ENCODE measurements at regions not wholly inside any gene's neighbourhood (a gene's known extent, or its start where the extent isn't known, plus 50 kb on each side); places are given as distances from the start of the nearest gene placed in this dataset.
"Not testable (repeated sequence)": the region's sequence is repeated elsewhere in the genome, so short reads cannot be mapped to it uniquely, and the experiment has no call there.

DNA sequence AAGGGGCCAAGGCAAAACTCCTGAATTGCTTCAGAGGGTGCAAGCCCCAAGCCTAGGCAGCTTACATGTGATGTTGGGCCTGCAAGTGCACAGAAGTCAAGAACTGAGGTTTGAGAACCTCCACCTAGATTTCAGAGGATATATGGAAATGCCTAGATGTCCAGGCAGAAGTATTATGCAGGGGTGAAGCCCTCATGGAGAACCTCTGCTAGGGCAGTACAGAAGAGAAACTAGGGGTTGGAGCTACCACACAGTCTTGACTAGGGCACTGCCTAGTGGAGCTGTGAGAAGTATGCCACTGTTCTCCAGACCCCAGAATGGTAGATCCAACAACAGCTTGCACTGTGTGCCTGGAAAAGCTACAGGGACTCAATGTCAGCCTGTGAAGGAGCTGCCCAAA is 179.7 kb upstream of the GJE1 start:
- no peak overlapping the region for H3K4me3 ChIP-seq
- TF ChIP-seq, protein P1, sequence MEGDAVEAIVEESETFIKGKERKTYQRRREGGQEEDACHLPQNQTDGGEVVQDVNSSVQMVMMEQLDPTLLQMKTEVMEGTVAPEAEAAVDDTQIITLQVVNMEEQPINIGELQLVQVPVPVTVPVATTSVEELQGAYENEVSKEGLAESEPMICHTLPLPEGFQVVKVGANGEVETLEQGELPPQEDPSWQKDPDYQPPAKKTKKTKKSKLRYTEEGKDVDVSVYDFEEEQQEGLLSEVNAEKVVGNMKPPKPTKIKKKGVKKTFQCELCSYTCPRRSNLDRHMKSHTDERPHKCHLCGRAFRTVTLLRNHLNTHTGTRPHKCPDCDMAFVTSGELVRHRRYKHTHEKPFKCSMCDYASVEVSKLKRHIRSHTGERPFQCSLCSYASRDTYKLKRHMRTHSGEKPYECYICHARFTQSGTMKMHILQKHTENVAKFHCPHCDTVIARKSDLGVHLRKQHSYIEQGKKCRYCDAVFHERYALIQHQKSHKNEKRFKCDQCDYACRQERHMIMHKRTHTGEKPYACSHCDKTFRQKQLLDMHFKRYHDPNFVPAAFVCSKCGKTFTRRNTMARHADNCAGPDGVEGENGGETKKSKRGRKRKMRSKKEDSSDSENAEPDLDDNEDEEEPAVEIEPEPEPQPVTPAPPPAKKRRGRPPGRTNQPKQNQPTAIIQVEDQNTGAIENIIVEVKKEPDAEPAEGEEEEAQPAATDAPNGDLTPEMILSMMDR (IDR thresholded peaks at IDR 0.05): no peak
- TF ChIP-seq POLR2A (IDR thresholded peaks at IDR 0.05): no peak
- no peak overlapping the region for H3K27ac ChIP-seq
- no peaks in the 10 kb centered on the region for H3K27me3 ChIP-seq
- intact Hi-C loops (cut with DNase I; ENCODE audit: low total_unique reads): no loop called here
- no peak for DNase-seq
- peaks cover 13% of the 10 kb centered on the region for H3K4me1 ChIP-seq
- H3K9me3 ChIP-seq: no peaks in the 10 kb centered on the region
- no peaks in the 10 kb centered on the region for H3K36me3 ChIP-seq (ENCODE audit: low read depth, missing control alignments)

DNA sequence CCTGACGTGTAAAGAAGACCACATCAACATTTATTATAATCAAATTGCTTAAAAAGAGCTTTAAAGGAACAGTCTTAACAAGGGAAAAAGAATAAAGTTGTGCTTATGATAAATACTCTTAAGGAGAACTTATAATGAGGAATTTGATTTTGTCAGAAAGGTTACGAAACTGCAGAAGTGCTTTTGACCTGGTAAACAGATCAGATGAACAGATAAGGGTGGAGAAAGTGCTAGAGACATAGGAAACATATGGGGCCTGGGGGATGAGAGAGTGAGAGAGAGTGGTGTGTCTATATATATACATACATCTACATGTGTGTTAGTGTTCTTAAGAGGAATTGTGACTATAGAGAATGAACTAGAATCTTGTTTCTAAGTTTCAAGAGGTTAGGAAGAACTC is 186.2 kb upstream of the GJE1 start:
- WGBS, 2 donors: 18 to 43% methylated on average over 2 of the region's 2 CpGs
- H3K27me3 ChIP-seq: no peaks in the 10 kb centered on the region
- no peaks in the 10 kb centered on the region for H3K4me1 ChIP-seq
- no peak for TF ChIP-seq POLR2A (IDR thresholded peaks at IDR 0.05)
- TF ChIP-seq, protein P1 (IDR thresholded peaks at IDR 0.05): no peak
- intact Hi-C loops (cut with DNase I; ENCODE audit: low total_unique reads): no loop called here
- H3K36me3 ChIP-seq (ENCODE audit: low read depth, missing control alignments): no peaks in the 10 kb centered on the region
- H3K9me3 ChIP-seq: no peaks in the 10 kb centered on the region
- no peak overlapping the region for H3K27ac ChIP-seq
- no peak overlapping the region for H3K4me3 ChIP-seq
- no peak for DNase-seq

DNA sequence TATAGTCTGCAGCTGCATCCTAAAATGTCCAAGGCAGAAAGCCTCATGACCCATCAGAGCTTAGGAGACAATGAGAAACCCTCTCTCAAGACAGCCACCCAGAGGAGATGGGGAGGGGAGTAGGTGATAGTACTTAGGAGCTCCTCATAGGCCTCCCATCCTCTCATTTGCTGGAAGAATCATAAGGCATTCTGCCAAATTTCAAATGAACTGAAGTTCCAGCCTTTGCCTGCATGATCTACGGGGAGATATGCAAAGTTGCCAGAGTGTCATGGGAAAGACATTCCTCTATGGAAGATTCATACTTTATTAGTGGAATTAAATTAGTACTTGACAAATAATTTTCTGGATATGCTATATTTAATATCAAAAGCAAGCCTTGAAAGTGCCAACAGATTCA is 194.1 kb upstream of the GJE1 start:
- Histone ChIP-seq H3K27me3 (no peaks in the 10 kb centered on the region), H3K4me3 (no peak overlapping the region), H3K9me3 (no peaks in the 10 kb centered on the region), H3K4me1 (no peaks in the 10 kb centered on the region), H3K36me3 (ENCODE audit: low read depth, missing control alignments) (no peaks in the 10 kb centered on the region), H3K27ac (no peak overlapping the region)
- intact Hi-C loops (cut with DNase I; ENCODE audit: low total_unique reads): no loop called here
- WGBS, 2 donors: 83 to 92% methylated on average over 1 of the region's 1 CpG
- no peak for DNase-seq
- TF ChIP-seq, protein P1 (IDR thresholded peaks at IDR 0.05): no peak
- no peak for TF ChIP-seq POLR2A (IDR thresholded peaks at IDR 0.05)

DNA sequence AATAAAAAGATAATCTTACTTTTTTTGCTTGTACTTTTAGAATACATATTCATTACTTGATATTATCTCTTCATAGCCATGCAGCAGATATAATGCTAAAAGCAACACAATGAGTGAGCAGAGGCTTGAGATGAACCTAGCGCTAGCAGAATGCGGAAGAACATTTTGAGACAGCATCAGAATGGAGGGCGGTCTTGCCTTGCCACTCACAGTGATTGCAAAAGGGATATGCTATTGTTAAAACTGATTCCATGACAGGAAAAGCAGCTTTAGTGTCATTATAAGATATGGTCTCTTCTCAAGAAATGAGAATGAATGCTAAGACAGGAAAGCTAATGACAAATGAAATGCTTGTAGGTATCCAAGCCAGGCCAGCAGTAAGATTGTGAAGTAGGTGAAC is 200.0 kb upstream of the GJE1 start:
- Histone ChIP-seq H3K4me1 (no peaks in the 10 kb centered on the region), H3K27me3 (no peaks in the 10 kb centered on the region), H3K27ac (no peak overlapping the region), H3K4me3 (no peak overlapping the region), H3K9me3 (no peaks in the 10 kb centered on the region), H3K36me3 (ENCODE audit: low read depth, missing control alignments) (no peaks in the 10 kb centered on the region)
- TF ChIP-seq, protein P1 (IDR thresholded peaks at IDR 0.05): no peak
- no peak for DNase-seq
- WGBS, 2 donors: 64 to 75% methylated on average over 3 of the region's 3 CpGs
- intact Hi-C loops (cut with DNase I; ENCODE audit: low total_unique reads): no loop called here

DNA sequence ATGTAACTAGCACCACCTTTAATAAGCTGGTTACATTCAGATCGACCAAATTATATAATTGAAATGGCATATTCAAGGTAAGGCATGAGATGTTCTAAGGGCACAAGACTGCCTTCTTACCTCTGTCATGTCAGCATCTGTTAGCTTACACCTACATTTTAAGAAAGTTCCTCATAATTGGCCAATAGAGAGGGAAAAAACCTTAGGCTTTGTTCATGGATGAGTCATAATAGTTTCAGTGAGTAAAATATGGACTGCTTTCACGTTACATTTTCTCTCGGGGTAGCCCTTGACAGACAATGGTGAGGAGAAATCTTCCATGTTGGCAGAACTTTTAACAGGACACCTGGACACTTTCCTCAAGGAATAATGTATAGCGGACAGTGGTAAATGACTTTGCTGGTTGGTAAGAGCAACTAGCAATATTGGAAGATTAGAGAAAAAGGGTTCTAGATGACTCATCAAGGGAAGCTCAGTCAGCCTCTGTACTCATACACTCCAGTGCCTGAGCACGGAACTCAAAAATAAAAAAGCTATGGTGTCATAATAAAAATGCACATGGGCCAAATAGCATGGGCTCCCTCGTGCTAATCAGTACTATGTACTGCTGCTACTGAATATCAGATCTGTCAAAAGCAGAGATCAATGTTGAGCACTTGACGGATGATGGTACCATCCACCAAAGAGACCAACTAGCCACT is 206.4 kb upstream of the GJE1 start:
- H3K27me3 ChIP-seq; H3K36me3 ChIP-seq (ENCODE audit: low read depth, missing control alignments); intact Hi-C loops (cut with DNase I; ENCODE audit: low total_unique reads); H3K27ac ChIP-seq; H3K9me3 ChIP-seq; H3K4me3 ChIP-seq; H3K4me1 ChIP-seq; DNase-seq: not testable (repeated sequence)
- WGBS, 2 donors: 64 to 85% methylated on average over 4 of the region's 7 CpGs
